GM23338 (cell line): ENCODE measurements at regions not wholly inside any gene's neighbourhood (a gene's known extent, or its start where the extent isn't known, plus 50 kb on each side); places are given as distances from the start of the nearest gene placed in this dataset.

ENCODE experiments used
- ATAC-seq: fragments of 200-7000 bp; cut with Tn5 transposase; 3 replicates; pipeline ENCODE4 v1.9.1; 2020
- DNase-seq: peaks from one replicate; pipeline ENCODE4 v3.0.0-alpha.2; 2015; ENCODE audit warnings: low spot score
- H2AFZ ChIP-seq: fragments of 200-600 bp; sonication (generic); 2 replicates; pipeline ENCODE4 v1.8.0; 2016; ENCODE audit warnings: antibody characterized with exemption, mild to moderate bottlenecking, moderate library complexity
- H3F3A ChIP-seq: fragments of 200-600 bp; sonication (generic); replicated peaks from 2 replicates; pipeline ENCODE4 v1.8.0; 2017; ENCODE audit warnings: antibody characterized with exemption, mixed run types, low read depth
- H3K27ac ChIP-seq: fragments of 200-600 bp; sonication (generic); 2 replicates; pipeline ENCODE4 v1.6.1; 2016; ENCODE audit warnings: low read depth
- H3K27me3 ChIP-seq: fragments of 200-600 bp; sonication (generic); 2 replicates; pipeline ENCODE4 v1.8.0; 2016; ENCODE audit warnings: mild to moderate bottlenecking, mixed run types, moderate library complexity; ENCODE audit not compliant: insufficient read depth
- H3K36me3 ChIP-seq: fragments of 200-600 bp; sonication (generic); 2 replicates; pipeline ENCODE4 v1.8.0; 2016; ENCODE audit warnings: mild to moderate bottlenecking; ENCODE audit not compliant: insufficient read depth
- H3K4me1 ChIP-seq: fragments of 200-600 bp; sonication (generic); 2 replicates; pipeline ENCODE4 v1.8.0; 2016; ENCODE audit warnings: mild to moderate bottlenecking, moderate library complexity; ENCODE audit not compliant: insufficient read depth
- H3K4me2 ChIP-seq: fragments of 200-600 bp; sonication (generic); 2 replicates; pipeline ENCODE4 v1.7.1; 2017; ENCODE audit warnings: mixed run types
- H3K4me3 ChIP-seq: fragments of 200-600 bp; sonication (generic); 2 replicates; pipeline ENCODE4 v1.6.1; 2016; ENCODE audit warnings: mixed run types
- H3K79me2 ChIP-seq: fragments of 200-600 bp; sonication (generic); replicated peaks from 2 replicates; pipeline ENCODE4 v1.8.0; 2017; ENCODE audit warnings: mild to moderate bottlenecking; ENCODE audit not compliant: insufficient read depth
- H3K9me2 ChIP-seq: fragments of 200-600 bp; sonication (generic); 2 replicates; pipeline ENCODE4 v1.8.0; 2017; ENCODE audit not compliant: insufficient read depth
- H4K20me1 ChIP-seq: fragments of 200-600 bp; sonication (generic); replicated peaks from 2 replicates; pipeline ENCODE4 v1.8.0; 2017; ENCODE audit warnings: mild to moderate bottlenecking; ENCODE audit not compliant: insufficient read depth
- H3K27ac Mint-ChIP-seq: 2 replicates; pipeline ENCODE4 v1.8.0; 2020; ENCODE audit warnings: inconsistent platforms, mild to moderate bottlenecking, moderate library complexity, mixed read lengths
- H3K27me3 Mint-ChIP-seq: 3 replicates; pipeline ENCODE4 v1.8.0; 2022; ENCODE audit warnings: low read depth, mild to moderate bottlenecking, moderate library complexity, mixed read lengths, inconsistent platforms; ENCODE audit not compliant: insufficient read depth, poor library complexity
- H3K36me3 Mint-ChIP-seq: 3 replicates; pipeline ENCODE4 v1.8.0; 2021; ENCODE audit warnings: low read depth, mild to moderate bottlenecking, inconsistent platforms, moderate library complexity, mixed read lengths
- H3K4me1 Mint-ChIP-seq: 3 replicates; pipeline ENCODE4 v1.8.0; 2020; ENCODE audit warnings: mild to moderate bottlenecking, inconsistent platforms, mixed read lengths
- H3K4me3 Mint-ChIP-seq: 3 replicates; pipeline ENCODE4 v1.8.0; 2021; ENCODE audit warnings: moderate library complexity, mild to moderate bottlenecking, inconsistent platforms, mixed read lengths
- H3K9me3 Mint-ChIP-seq: 3 replicates; pipeline ENCODE4 v1.8.0; 2020; ENCODE audit warnings: moderate library complexity, mild to moderate bottlenecking, inconsistent platforms, mixed read lengths
- CREB1 ChIP-seq: fragments of 250-450 bp; sonication (Bioruptor Pico); IDR thresholded peaks from 2 replicates; pipeline ENCODE4 v1.5.0; 2020; ENCODE audit warnings: low read depth, mild to moderate bottlenecking, moderate library complexity
- CTCF ChIP-seq, 2 experiments: fragments of 200-600 bp in 1 of 2; sonication (generic) in 1 of 2; conservative IDR thresholded peaks; 2 replicates each; pipeline versions ENCODE4 v1.5.1 to v1.6.1; 2016 to 2017; ENCODE audit warnings: antibody characterized with exemption in 2 of 2, low read depth in 2 of 2, mild to moderate bottlenecking in 2 of 2, moderate library complexity in 1 of 2
- ETS1 ChIP-seq: IDR thresholded peaks from 2 replicates; pipeline ENCODE4 v1.6.1; 2016; ENCODE audit warnings: antibody characterized with exemption
- EZH2 ChIP-seq: fragments of 200-600 bp; sonication (generic); IDR thresholded peaks from one replicate; pipeline ENCODE4 v1.8.0; 2017; ENCODE audit warnings: antibody characterized with exemption, mild to moderate bottlenecking, low read depth; ENCODE audit not compliant: unreplicated experiment
- EZH2phosphoT487 ChIP-seq: fragments of 200-600 bp; sonication (generic); IDR thresholded peaks from one replicate; pipeline ENCODE4 v1.8.1; 2018; ENCODE audit warnings: antibody characterized with exemption; ENCODE audit not compliant: unreplicated experiment
- JUNB ChIP-seq: IDR thresholded peaks from one replicate; pipeline ENCODE4 v1.6.1; 2016; ENCODE audit warnings: antibody characterized with exemption; ENCODE audit not compliant: unreplicated experiment
- NANOG ChIP-seq: IDR thresholded peaks from 2 replicates; pipeline ENCODE4 v1.6.1; 2016; ENCODE audit warnings: antibody characterized with exemption, borderline replicate concordance
- POLR2AphosphoS5 ChIP-seq: IDR thresholded peaks from 2 replicates; pipeline ENCODE4 v1.6.1; 2016; ENCODE audit warnings: antibody characterized with exemption, low read depth
- REST ChIP-seq: IDR thresholded peaks from one replicate; pipeline ENCODE4 v1.6.1; 2018; ENCODE audit warnings: antibody characterized with exemption; ENCODE audit not compliant: unreplicated experiment
- STAT1 ChIP-seq: IDR thresholded peaks from one replicate; pipeline ENCODE4 v1.6.1; 2016; ENCODE audit warnings: antibody characterized with exemption; ENCODE audit not compliant: unreplicated experiment
- ZNF114 ChIP-seq: fragments of 250-450 bp; sonication (Bioruptor Pico); IDR thresholded peaks from 2 replicates; pipeline ENCODE4 v1.5.0; 2020; ENCODE audit warnings: mild to moderate bottlenecking, moderate library complexity
- ZNF331 ChIP-seq: fragments of 250-450 bp; sonication (Bioruptor Pico); IDR thresholded peaks from 2 replicates; pipeline ENCODE4 v1.5.0; 2020; ENCODE audit warnings: low read depth, mild to moderate bottlenecking, moderate library complexity
- ZNF462 ChIP-seq: fragments of 250-450 bp; sonication (Bioruptor Pico); IDR thresholded peaks from 2 replicates; pipeline ENCODE4 v1.5.0; 2020; ENCODE audit warnings: mild to moderate bottlenecking, moderate library complexity

GRCh38 chr1:14082331-14082730 lies 382.3 kb downstream of the PRDM2 start:
- H3F3A ChIP-seq = no peaks in the 10 kb centered on the region
- no peaks in the 10 kb centered on the region for H3K36me3 ChIP-seq
- H3K4me3 ChIP-seq = no peak overlapping the region
- H3K79me2 ChIP-seq = no peaks in the 10 kb centered on the region
- H3K27me3 Mint-ChIP-seq = no peaks in the 10 kb centered on the region
- no peak for ATAC-seq
- H3K9me2 ChIP-seq = peaks cover 1% of the 10 kb centered on the region; the same call in 1 of the 2 replicates
- H3K27ac Mint-ChIP-seq = no peak overlapping the region
- H3K4me1 Mint-ChIP-seq = peaks cover 14% of the 10 kb centered on the region; the same call in 2 of the 3 replicates
- H3K27me3 ChIP-seq = no peaks in the 10 kb centered on the region
- H2AFZ ChIP-seq = 0 out of 2 replicates have a peak overlapping the region, but pooled peaks have one; percentile 14
- peaks cover 4% of the 10 kb centered on the region; the same call in 1 of the 2 replicates for H3K4me1 ChIP-seq
- no peaks in the 10 kb centered on the region for H4K20me1 ChIP-seq
- TF ChIP-seq POLR2AphosphoS5 = no peak
- TF ChIP-seq JUNB = no peak
- no peak for TF ChIP-seq ZNF331 (CRISPR knock-in tag)
- TF ChIP-seq REST = no peak
- no peak for TF ChIP-seq NANOG
- no peak for TF ChIP-seq CREB1 (CRISPR knock-in tag)
- TF ChIP-seq STAT1 = no peak
- TF ChIP-seq ETS1 = no peak
- no peak for TF ChIP-seq ZNF462 (CRISPR knock-in tag)
- TF ChIP-seq CTCF (conservative IDR thresholded peaks at IDR 0.05; ENCODE audit: low read depth in 2 of 2) = no peak
- no peak for TF ChIP-seq EZH2phosphoT487
- TF ChIP-seq ZNF114 = no peak
- TF ChIP-seq EZH2 = no peak
- no peak overlapping the region for H3K4me2 ChIP-seq
- DNase-seq = no peak
- H3K36me3 Mint-ChIP-seq = no peaks in the 10 kb centered on the region
- H3K9me3 Mint-ChIP-seq = no peaks in the 10 kb centered on the region
- no peak overlapping the region for H3K4me3 Mint-ChIP-seq
- no peak overlapping the region for H3K27ac ChIP-seq
